PC-3 (cell line): ENCODE measurements at regions not wholly inside any gene's neighbourhood (a gene's known extent, or its start where the extent isn't known, plus 50 kb on each side); places are given as distances from the start of the nearest gene placed in this dataset.

ENCODE experiments used
- CTCF ChIP-seq: fragments of 300-600 bp; sonication (generic); conservative IDR thresholded peaks from 2 replicates; pipeline ENCODE4 v1.5.1; 2017; ENCODE audit warnings: antibody characterized with exemption, low read depth, mild to moderate bottlenecking, low read length
- EZH2 ChIP-seq: fragments of 300-600 bp; sonication (generic); IDR thresholded peaks from one replicate; pipeline ENCODE4 v1.6.1; 2017; ENCODE audit warnings: antibody characterized with exemption, mild to moderate bottlenecking, low read length; ENCODE audit not compliant: unreplicated experiment
- EZH2phosphoT487 ChIP-seq: fragments of 300-600 bp; sonication (generic); IDR thresholded peaks from 2 replicates; pipeline ENCODE4 v1.6.1; 2018; ENCODE audit warnings: mild to moderate bottlenecking, antibody characterized with exemption, low read length, borderline replicate concordance

GRCh38 chr6:119891644-119892043 is 542.1 kb upstream of the MAN1A1 start:
- TF ChIP-seq EZH2 = no peak
- TF ChIP-seq CTCF = no peak
- TF ChIP-seq EZH2phosphoT487 = no peak
